CD4-positive, alpha-beta T cell (primary cell): ENCODE measurements at regions not wholly inside any gene's neighbourhood (a gene's known extent, or its start where the extent isn't known, plus 50 kb on each side); places are given as distances from the start of the nearest gene placed in this dataset.

ENCODE experiments used
- ATAC-seq: fragments of 200-7000 bp; cut with Tn5 transposase; one replicate; pipeline ENCODE4 v1.10.0; 2022; ENCODE audit warnings: mild to moderate bottlenecking; ENCODE audit not compliant: poor library complexity
- CTCF ChIA-PET: fragments of 350-600 bp; sonication (Branson Sonifier 250); formaldehyde crosslinking; loops from one replicate; lab custom pipeline; 2021; ENCODE audit warnings: antibody characterized with exemption, inconsistent platforms; lab: Charles Lee
- POLR2A ChIA-PET: fragments of 350-600 bp; sonication (Branson Sonifier 250); formaldehyde crosslinking; loops from one replicate; lab custom pipeline; 2021; ENCODE audit warnings: antibody characterized with exemption, inconsistent platforms; lab: Charles Lee
- DNase-seq, 14 experiments: peaks; one replicate each; pipeline ENCODE4 v3.0.0-alpha.2; 2013 to 2020; ENCODE audit warnings: mixed read lengths in 2 of 14
- H3K27ac ChIP-seq, 2 donors: one replicate each; pipeline versions ENCODE4 v1.5.1 to v1.7.0; 2013; ENCODE audit warnings: low read length in 2 of 2, low read depth in 1 of 2, mild to moderate bottlenecking in 1 of 2
- H3K27me3 ChIP-seq, 2 experiments: 1 replicate in 1 of 2; 2 replicates in 1 of 2; pipeline versions ENCODE4 v1.6.1 to v1.7.0; 2013; ENCODE audit warnings: low read length in 2 of 2, control low read depth in 1 of 2, mild to moderate bottlenecking in 1 of 2, moderate library complexity in 1 of 2; ENCODE audit not compliant: insufficient read depth in 2 of 2, control insufficient read depth in 1 of 2
- H3K36me3 ChIP-seq: one replicate; pipeline ENCODE4 v1.6.1; 2013; ENCODE audit warnings: low read length, control low read depth; ENCODE audit not compliant: insufficient read depth
- H3K4me1 ChIP-seq: one replicate; pipeline ENCODE4 v1.6.1; 2013; ENCODE audit warnings: low read length, control low read depth; ENCODE audit not compliant: insufficient read depth
- H3K4me3 ChIP-seq: one replicate; pipeline ENCODE4 v1.5.1; 2013; ENCODE audit warnings: mild to moderate bottlenecking, low read length, moderate library complexity
- H3K9me3 ChIP-seq, 2 experiments: 1 replicate in 1 of 2; 2 replicates in 1 of 2; pipeline versions ENCODE4 v1.6.1 to v1.7.0; 2013; ENCODE audit warnings: low read length in 2 of 2, mild to moderate bottlenecking in 2 of 2, control low read depth in 1 of 2, moderate library complexity in 1 of 2; ENCODE audit not compliant: control insufficient read depth in 1 of 2, insufficient read depth in 1 of 2
- H3K27ac Mint-ChIP-seq: one replicate; pipeline ENCODE4 v1.8.0; 2020; ENCODE audit warnings: mixed read lengths
- H3K27me3 Mint-ChIP-seq: one replicate; pipeline ENCODE4 v1.8.0; 2021; ENCODE audit warnings: mixed read lengths
- H3K36me3 Mint-ChIP-seq: one replicate; pipeline ENCODE4 v1.8.0; 2021; ENCODE audit warnings: low read depth, mixed read lengths
- H3K4me1 Mint-ChIP-seq: one replicate; pipeline ENCODE4 v1.8.0; 2021; ENCODE audit warnings: low read depth, mixed read lengths
- H3K4me3 Mint-ChIP-seq: one replicate; pipeline ENCODE4 v1.8.0; 2020; ENCODE audit warnings: mild to moderate bottlenecking, mixed read lengths
- H3K9me3 Mint-ChIP-seq: one replicate; pipeline ENCODE4 v1.8.0; 2020; ENCODE audit warnings: mixed read lengths
- CTCF ChIP-seq: fragments of 200-600 bp; IDR thresholded peaks from one replicate; pipeline ENCODE4 v1.8.0; 2022; ENCODE audit warnings: antibody characterized with exemption, mild to moderate bottlenecking
- intact Hi-C, 2 experiments: fragments of 100-400 bp; cut with DNase I in 1 of 2; cut with micrococcal nuclease in 1 of 2; formaldehyde crosslinking; loops; one replicate each; pipeline versions ENCODE4 v1.15.1 to v1.9.0; 2023 to 2025; cut with DNase I, micrococcal nuclease

- no peak for TF ChIP-seq CTCF
- H3K27me3 Mint-ChIP-seq: no peaks in the 10 kb centered on the region
- no peak overlapping the region for H3K27ac ChIP-seq
- H3K4me3 ChIP-seq: no peak overlapping the region
- ATAC-seq (no peak), DNase-seq (no peak)
- H3K4me3 Mint-ChIP-seq: no peak overlapping the region
- ChIA-PET CTCF (no interaction called here), POLR2A (no interaction called here)
- H3K36me3 Mint-ChIP-seq: no peaks in the 10 kb centered on the region
- H3K4me1 ChIP-seq: no peaks in the 10 kb centered on the region
- intact Hi-C loops: no loop called here
- H3K36me3 ChIP-seq: no peaks in the 10 kb centered on the region
- no peaks in the 10 kb centered on the region for H3K27me3 ChIP-seq
- H3K9me3 Mint-ChIP-seq: peaks cover 4% of the 10 kb centered on the region
- no peaks in the 10 kb centered on the region for H3K4me1 Mint-ChIP-seq
- H3K27ac Mint-ChIP-seq: no peak overlapping the region
- H3K9me3 ChIP-seq: peaks cover 0 to 16% of the 10 kb centered on the region in 2 experiments
Measured at GRCh38 chr3:168386301-168386700, 290.6 kb upstream of the GOLIM4 start.

- Histone ChIP-seq H3K4me3 (no peak overlapping the region), H3K9me3 (peaks cover 0 to 19% of the 10 kb centered on the region in 2 experiments), H3K36me3 (no peaks in the 10 kb centered on the region), H3K4me1 (no peaks in the 10 kb centered on the region), H3K27me3 (no peaks in the 10 kb centered on the region), H3K27ac (no peak overlapping the region)
- no peak for TF ChIP-seq CTCF
- H3K36me3 Mint-ChIP-seq: no peaks in the 10 kb centered on the region
- no peaks in the 10 kb centered on the region for H3K4me1 Mint-ChIP-seq
- no peak for DNase-seq
- no peaks in the 10 kb centered on the region for H3K27me3 Mint-ChIP-seq
- intact Hi-C loops: no loop called here
- no peak overlapping the region for H3K4me3 Mint-ChIP-seq
- ATAC-seq: no peak
- ChIA-PET CTCF (no interaction called here), POLR2A (no interaction called here)
- H3K27ac Mint-ChIP-seq: no peak overlapping the region
- peaks cover 7% of the 10 kb centered on the region for H3K9me3 Mint-ChIP-seq
Measured at GRCh38 chr3:168384990-168385389, 289.3 kb upstream of the GOLIM4 start.

GRCh38 chr3:168383573-168383972 lies 287.8 kb upstream of the GOLIM4 start:
- H3K27me3 ChIP-seq: no peaks in the 10 kb centered on the region
- no peaks in the 10 kb centered on the region for H3K27me3 Mint-ChIP-seq
- no peak overlapping the region for H3K27ac ChIP-seq
- ATAC-seq (no peak), DNase-seq (no peak)
- no peak overlapping the region for H3K27ac Mint-ChIP-seq
- H3K36me3 ChIP-seq: no peaks in the 10 kb centered on the region
- H3K9me3 Mint-ChIP-seq: peaks cover 11% of the 10 kb centered on the region
- no peak overlapping the region for H3K4me3 ChIP-seq
- intact Hi-C loops: no loop called here
- no peaks in the 10 kb centered on the region for H3K4me1 Mint-ChIP-seq
- H3K4me1 ChIP-seq: no peaks in the 10 kb centered on the region
- TF ChIP-seq CTCF: no peak
- CTCF ChIA-PET: no interaction called here
- peaks cover 0 to 19% of the 10 kb centered on the region in 2 experiments for H3K9me3 ChIP-seq
- no peak overlapping the region for H3K4me3 Mint-ChIP-seq
- no peaks in the 10 kb centered on the region for H3K36me3 Mint-ChIP-seq
- POLR2A ChIA-PET: no interaction called here
